OCI-LY1 (cell line): ENCODE measurements at regions not wholly inside any gene's neighbourhood (a gene's known extent, or its start where the extent isn't known, plus 50 kb on each side); places are given as distances from the start of the nearest gene placed in this dataset.

Experiments used
- H2AFZ ChIP-seq: fragments of 200-600 bp; sonication (generic), shearing (Covaris generic); 2 replicates; pipeline ENCODE4 v1.6.0; 2014; ENCODE audit warnings: antibody characterized with exemption, mild to moderate bottlenecking, low read length
- H3F3A ChIP-seq: fragments of 200-600 bp; sonication (generic), shearing (Covaris generic); 2 replicates; pipeline ENCODE4 v1.6.0; 2014; ENCODE audit warnings: mild to moderate bottlenecking, antibody characterized with exemption, low read length, moderate library complexity; ENCODE audit not compliant: insufficient read depth
- H3K27ac ChIP-seq: fragments of 200-600 bp; sonication (generic); 2 replicates; pipeline ENCODE4 v1.5.1; 2014; ENCODE audit warnings: low read length, mixed run types, mild to moderate bottlenecking, low read depth; ENCODE audit not compliant: poor library complexity, severe bottlenecking
- H3K27me3 ChIP-seq: fragments of 200-600 bp; sonication (generic); 2 replicates; pipeline ENCODE4 v1.6.0; 2014; ENCODE audit warnings: antibody characterized with exemption, mild to moderate bottlenecking, low read length, moderate library complexity; ENCODE audit not compliant: insufficient read depth
- H3K36me3 ChIP-seq: fragments of 200-600 bp; sonication (generic); 2 replicates; pipeline ENCODE4 v1.6.1; 2014; ENCODE audit warnings: mild to moderate bottlenecking, antibody characterized with exemption, low read length, moderate library complexity, mixed read lengths; ENCODE audit not compliant: insufficient read depth
- H3K4me1 ChIP-seq: fragments of 200-600 bp; sonication (generic); 2 replicates; pipeline ENCODE4 v1.5.1; 2014; ENCODE audit warnings: mild to moderate bottlenecking, low read length, moderate library complexity; ENCODE audit not compliant: insufficient read depth, severe bottlenecking
- H3K4me2 ChIP-seq: fragments of 200-600 bp; sonication (generic), shearing (Covaris generic); 2 replicates; pipeline ENCODE4 v1.6.1; 2014; ENCODE audit warnings: low read length
- H3K4me3 ChIP-seq: fragments of 200-600 bp; sonication (generic); 2 replicates; pipeline ENCODE4 v1.5.1; 2014; ENCODE audit warnings: low read length, low read depth, mild to moderate bottlenecking, mixed read lengths; ENCODE audit not compliant: poor library complexity, severe bottlenecking
- H3K79me2 ChIP-seq: fragments of 200-600 bp; shearing (Covaris generic); 2 replicates; pipeline ENCODE4 v1.6.1; 2016; ENCODE audit warnings: mixed run types, low read length, mixed read lengths; ENCODE audit not compliant: insufficient read depth
- H3K9ac ChIP-seq: fragments of 200-600 bp; sonication (generic), shearing (Covaris generic); 2 replicates; pipeline ENCODE4 v1.6.1; 2014; ENCODE audit warnings: mild to moderate bottlenecking, low read length, mixed read lengths
- H3K9me2 ChIP-seq: fragments of 200-600 bp; sonication (generic), shearing (Covaris generic); 2 replicates; pipeline ENCODE4 v1.6.1; 2014; ENCODE audit warnings: low read depth, mild to moderate bottlenecking, low read length, mixed read lengths
- H3K9me3 ChIP-seq: fragments of 200-600 bp; shearing (Covaris generic); 2 replicates; pipeline ENCODE4 v1.6.1; 2014; ENCODE audit warnings: low read length, mixed read lengths
- H4K20me1 ChIP-seq: fragments of 200-600 bp; sonication (generic), shearing (Covaris generic); 2 replicates; pipeline ENCODE4 v1.6.0; 2016; ENCODE audit warnings: mild to moderate bottlenecking, low read length; ENCODE audit not compliant: insufficient read depth
- CTCF ChIP-seq: fragments of 200-600 bp; sonication (generic), shearing (Covaris generic); IDR thresholded peaks from 2 replicates; pipeline ENCODE4 v1.5.1; 2017; ENCODE audit warnings: mild to moderate bottlenecking, antibody characterized with exemption, low read length, moderate library complexity, mixed read lengths
- EZH2 ChIP-seq: fragments of 200-600 bp; sonication (generic), shearing (Covaris generic); IDR thresholded peaks from 2 replicates; pipeline ENCODE4 v1.8.0; 2017; ENCODE audit warnings: borderline replicate concordance, mixed run types, mild to moderate bottlenecking, antibody characterized with exemption, low read length, moderate library complexity, mixed read lengths

GRCh38 chr1:4317207-4317606 is 337.2 kb upstream of the AJAP1 start:
- Histone ChIP-seq H3K36me3 (no peaks in the 10 kb centered on the region; the same call in 1 of the 2 replicates), H3K9ac (no peak overlapping the region), H4K20me1 (no peaks in the 10 kb centered on the region), H3K4me3 (no peak overlapping the region), H3K79me2 (no peaks in the 10 kb centered on the region), H3K4me2 (no peak overlapping the region), H3K9me2 (no peaks in the 10 kb centered on the region), H3K27me3 (peaks cover 3% of the 10 kb centered on the region; the same call in 1 of the 2 replicates), H3F3A (no peaks in the 10 kb centered on the region), H3K9me3 (peaks cover 16% of the 10 kb centered on the region), H3K27ac (no peak overlapping the region), H2AFZ (no peak overlapping the region), H3K4me1 (peaks cover 5% of the 10 kb centered on the region)
- TF ChIP-seq CTCF (no peak), EZH2 (no peak)

DNA sequence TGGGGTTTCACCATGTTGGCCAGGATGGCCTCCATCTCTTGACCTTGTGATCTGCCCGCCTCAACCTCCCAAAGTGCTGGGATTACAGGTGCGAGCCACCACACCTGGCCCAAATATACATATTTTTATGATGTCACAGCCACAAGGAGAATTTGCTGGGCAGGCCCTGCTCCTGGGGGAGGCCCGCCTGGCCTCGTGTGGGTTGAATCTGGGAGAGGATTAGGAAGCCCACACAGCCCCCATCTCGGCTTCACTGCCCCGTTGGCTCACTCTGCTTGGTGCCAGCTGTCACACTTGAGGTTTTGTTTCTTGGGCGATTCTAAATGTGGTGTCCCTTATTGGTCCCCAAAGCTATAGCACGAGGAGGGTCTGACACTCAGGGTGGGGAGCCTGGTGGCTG is 335.7 kb upstream of the AJAP1 start:
- Histone ChIP-seq H2AFZ (no peak overlapping the region), H3K36me3 (no peaks in the 10 kb centered on the region), H3K4me1 (no peaks in the 10 kb centered on the region), H3K4me3 (no peak overlapping the region), H3K9me2 (no peaks in the 10 kb centered on the region), H3K9ac (no peak overlapping the region), H3K4me2 (no peak overlapping the region), H3K79me2 (no peaks in the 10 kb centered on the region), H3K27ac (no peak overlapping the region), H3K27me3 (peaks cover 10% of the 10 kb centered on the region; the same call in 1 of the 2 replicates), H3K9me3 (peaks cover 10% of the 10 kb centered on the region), H4K20me1 (no peaks in the 10 kb centered on the region), H3F3A (no peaks in the 10 kb centered on the region)
- TF ChIP-seq EZH2 = no peak
- no peak for TF ChIP-seq CTCF

DNA sequence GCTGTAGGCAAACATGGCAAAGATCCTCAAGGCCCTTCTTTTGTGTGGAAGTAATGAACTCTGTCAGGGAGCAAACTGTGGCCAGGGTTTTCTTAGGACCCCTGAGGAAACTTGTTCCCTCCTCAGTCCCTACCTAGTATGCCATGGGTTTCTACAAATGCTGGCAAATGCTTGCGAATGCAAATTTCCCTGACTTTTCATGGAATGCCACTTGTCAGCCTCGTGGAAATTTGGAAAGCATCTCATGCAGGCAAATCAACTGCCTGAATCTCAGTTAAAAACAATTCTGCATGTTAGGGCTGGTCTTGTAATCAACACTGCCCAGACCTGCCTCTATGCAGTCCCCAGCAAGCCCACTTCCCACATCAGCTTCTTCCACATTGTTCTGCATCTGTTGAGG is 334.9 kb upstream of the AJAP1 start:
- Histone ChIP-seq H3K4me1 (no peaks in the 10 kb centered on the region), H4K20me1 (no peaks in the 10 kb centered on the region), H2AFZ (no peak overlapping the region), H3K27me3 (peaks cover 10% of the 10 kb centered on the region; the same call in 1 of the 2 replicates), H3K4me2 (no peak overlapping the region), H3K9ac (no peak overlapping the region), H3K4me3 (no peak overlapping the region), H3K36me3 (no peaks in the 10 kb centered on the region), H3F3A (no peaks in the 10 kb centered on the region), H3K79me2 (no peaks in the 10 kb centered on the region), H3K9me2 (no peaks in the 10 kb centered on the region), H3K27ac (no peak overlapping the region), H3K9me3 (peaks cover 10% of the 10 kb centered on the region)
- TF ChIP-seq EZH2 (no peak), CTCF (no peak)
